Right ventricle myocardium inferior (tissue), 1 donor: ENCODE measurements at regions not wholly inside any gene's neighbourhood (a gene's known extent, or its start where the extent isn't known, plus 50 kb on each side); places are given as distances from the start of the nearest gene placed in this dataset.
"Not testable (repeated sequence)": the region's sequence is repeated elsewhere in the genome, so short reads cannot be mapped to it uniquely, and the experiment has no call there.

ENCODE experiments used
- ATAC-seq: fragments of 200-7000 bp; cut with Tn5 transposase; one replicate; pipeline ENCODE4 v1.9.1; 2020; ENCODE audit warnings: mild to moderate bottlenecking, moderate library complexity
- DNase-seq: peaks from one replicate; pipeline ENCODE4 v3.0.0; 2021; ENCODE audit errors: missing footprints
- intact Hi-C: fragments of 100-400 bp; cut with DNase I; formaldehyde crosslinking; loops from one replicate; pipeline ENCODE4 v1.11.0; 2022
- donor health status: DM: no; HTN: yes; CAD: no; lungs with severe emphysema.

GRCh38 chr18:46179306-46179705 is 75.1 kb downstream of the HAUS1 start:
- intact Hi-C loops: no loop called here
- DNase-seq (no peak), ATAC-seq (no peak)

- intact Hi-C loops: no loop called here
- DNase-seq: no peak
- peak; percentile 64 for ATAC-seq
Measured at GRCh38 chr18:46182633-46183358, 78.6 kb downstream of the HAUS1 start.

GRCh38 chr18:46184296-46184695 is 80.1 kb downstream of the HAUS1 start:
- intact Hi-C loops, ATAC-seq, DNase-seq: not testable (repeated sequence)

- ATAC-seq: no peak
- DNase-seq: no peak
- intact Hi-C loops: no loop called here
Measured at GRCh38 chr18:46184727-46185126, 80.5 kb downstream of the HAUS1 start.

- ATAC-seq (no peak), DNase-seq (no peak)
- intact Hi-C loops: no loop called here
Measured at GRCh38 chr18:46190667-46191066, 86.5 kb downstream of the HAUS1 start.

- DNase-seq: no peak
- intact Hi-C loops: no loop called here
- ATAC-seq: no peak
Measured at GRCh38 chr18:46196627-46197243, 92.5 kb downstream of the HAUS1 start.

- no peak for DNase-seq
- ATAC-seq: no peak
- intact Hi-C loops: no loop called here
Measured at GRCh38 chr18:46199515-46200147, 95.4 kb downstream of the HAUS1 start.

- DNase-seq, intact Hi-C loops, ATAC-seq: not testable (repeated sequence)
Measured at GRCh38 chr18:46200178-46201055, 96.2 kb downstream of the HAUS1 start.

GRCh38 chr18:46204143-46204542 is 100.0 kb downstream of the HAUS1 start:
- DNase-seq: no peak
- ATAC-seq: no peak
- intact Hi-C loops: no loop called here

- intact Hi-C loops: no loop called here
- no peak for DNase-seq
- ATAC-seq: no peak
Measured at GRCh38 chr18:46207985-46208384, 103.8 kb downstream of the HAUS1 start.

GRCh38 chr18:46209161-46209560 is 105.0 kb downstream of the HAUS1 start:
- intact Hi-C loops: no loop called here
- DNase-seq (no peak), ATAC-seq (no peak)

GRCh38 chr18:46211816-46212215 is 107.6 kb downstream of the HAUS1 start:
- intact Hi-C loops: no loop called here
- no peak for ATAC-seq

GRCh38 chr18:46212398-46212797 is 108.2 kb downstream of the HAUS1 start:
- DNase-seq: no peak
- no peak for ATAC-seq
- intact Hi-C loops: no loop called here

More at GRCh38 chr18:46211816-46212215, 107.6 kb downstream of the HAUS1 start:
- DNase-seq: no peak

GRCh38 chr18:46213295-46213694 is 109.1 kb downstream of the HAUS1 start:
- intact Hi-C loops: no loop called here
- DNase-seq (no peak), ATAC-seq (no peak)

- DNase-seq (no peak), ATAC-seq (no peak)
- intact Hi-C loops: loop anchor here (2.0 kb wide), 1 partner anchor 42 kb away; no protein-coding TSS in a partner anchor
Measured at GRCh38 chr18:46214435-46214834, 110.2 kb downstream of the HAUS1 start.

- ATAC-seq (peak; percentile 52), DNase-seq (no peak)
- intact Hi-C loops: loop anchor here (2.0 to 5.0 kb wide), 2 partner anchors 43 to 46 kb away; no protein-coding TSS in a partner anchor
Measured at GRCh38 chr18:46215902-46216723, 111.9 kb downstream of the HAUS1 start.

GRCh38 chr18:46220116-46220515 is 115.9 kb downstream of the HAUS1 start:
- no peak for DNase-seq
- ATAC-seq: no peak
- intact Hi-C loops: no loop called here

- intact Hi-C loops: no loop called here
- ATAC-seq: no peak
Measured at GRCh38 chr18:46222093-46222492, 117.9 kb downstream of the HAUS1 start.

More at GRCh38 chr18:46222093-46222492, 117.9 kb downstream of the HAUS1 start:
- DNase-seq: no peak
